ENCODE measurements at regions not wholly inside any gene's neighbourhood (a gene's known extent, or its start where the extent isn't known, plus 50 kb on each side); places are given as distances from the start of the nearest gene placed in this dataset.
"Not testable (repeated sequence)": the region's sequence is repeated elsewhere in the genome, so short reads cannot be mapped to it uniquely, and the experiment has no call there.

DNA sequence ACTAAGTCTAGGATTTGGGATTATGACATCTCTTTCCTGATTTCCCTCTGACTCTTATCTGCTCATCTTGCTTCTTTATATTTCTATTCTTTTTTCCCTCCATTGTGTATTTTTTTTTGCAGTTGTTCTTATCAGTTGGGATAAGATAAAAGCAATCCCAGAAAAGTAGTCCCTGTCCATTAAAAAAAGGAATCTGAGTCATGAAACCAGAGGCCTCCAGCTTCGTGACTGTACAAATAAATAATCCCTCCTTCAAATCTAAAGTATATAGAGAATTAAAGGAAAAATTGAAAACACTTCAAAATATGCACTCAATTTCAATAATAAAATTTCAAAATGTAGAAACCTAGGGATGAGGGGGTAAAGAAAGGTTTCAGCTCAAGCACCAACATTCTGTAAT lies 317.8 kb upstream of the NT5E start:
- no peaks in the 10 kb centered on the region for H3K4me1 ChIP-seq (ENCODE audit: control insufficient read depth, low read length)
- H3K4me2 ChIP-seq (ENCODE audit: low read length), result no peak overlapping the region
- H3K4me3 ChIP-seq (ENCODE audit: low read length), result no peak overlapping the region
- no peak overlapping the region for H3K27ac ChIP-seq (ENCODE audit: low read depth, low read length)
- H3K36me3 ChIP-seq (ENCODE audit: control insufficient read depth, low read length), result no peaks in the 10 kb centered on the region
- TF ChIP-seq, protein P1, sequence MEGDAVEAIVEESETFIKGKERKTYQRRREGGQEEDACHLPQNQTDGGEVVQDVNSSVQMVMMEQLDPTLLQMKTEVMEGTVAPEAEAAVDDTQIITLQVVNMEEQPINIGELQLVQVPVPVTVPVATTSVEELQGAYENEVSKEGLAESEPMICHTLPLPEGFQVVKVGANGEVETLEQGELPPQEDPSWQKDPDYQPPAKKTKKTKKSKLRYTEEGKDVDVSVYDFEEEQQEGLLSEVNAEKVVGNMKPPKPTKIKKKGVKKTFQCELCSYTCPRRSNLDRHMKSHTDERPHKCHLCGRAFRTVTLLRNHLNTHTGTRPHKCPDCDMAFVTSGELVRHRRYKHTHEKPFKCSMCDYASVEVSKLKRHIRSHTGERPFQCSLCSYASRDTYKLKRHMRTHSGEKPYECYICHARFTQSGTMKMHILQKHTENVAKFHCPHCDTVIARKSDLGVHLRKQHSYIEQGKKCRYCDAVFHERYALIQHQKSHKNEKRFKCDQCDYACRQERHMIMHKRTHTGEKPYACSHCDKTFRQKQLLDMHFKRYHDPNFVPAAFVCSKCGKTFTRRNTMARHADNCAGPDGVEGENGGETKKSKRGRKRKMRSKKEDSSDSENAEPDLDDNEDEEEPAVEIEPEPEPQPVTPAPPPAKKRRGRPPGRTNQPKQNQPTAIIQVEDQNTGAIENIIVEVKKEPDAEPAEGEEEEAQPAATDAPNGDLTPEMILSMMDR (IDR thresholded peaks at IDR 0.05; ENCODE audit: low read depth, low read length, poor library complexity, severe bottlenecking), result no peak
- no peak for TF ChIP-seq EZH2phosphoT487 (IDR thresholded peaks at IDR 0.05; ENCODE audit: borderline replicate concordance, low read length)
- no peaks in the 10 kb centered on the region for H3K79me2 ChIP-seq (ENCODE audit: control insufficient read depth, low read length)
- no peaks in the 10 kb centered on the region for H3K9me2 ChIP-seq (replicated peaks; ENCODE audit: control insufficient read depth, low read length)
- H3F3A ChIP-seq (ENCODE audit: control insufficient read depth, insufficient read depth), result no peaks in the 10 kb centered on the region
- no peaks in the 10 kb centered on the region for H3K27me3 ChIP-seq (ENCODE audit: control insufficient read depth, low read length)
- no peaks in the 10 kb centered on the region for H4K20me1 ChIP-seq (ENCODE audit: control insufficient read depth, insufficient read depth, low read depth, low read length)
- H3K9me3 ChIP-seq (ENCODE audit: control insufficient read depth, insufficient read depth, low read length), result no peaks in the 10 kb centered on the region

DNA sequence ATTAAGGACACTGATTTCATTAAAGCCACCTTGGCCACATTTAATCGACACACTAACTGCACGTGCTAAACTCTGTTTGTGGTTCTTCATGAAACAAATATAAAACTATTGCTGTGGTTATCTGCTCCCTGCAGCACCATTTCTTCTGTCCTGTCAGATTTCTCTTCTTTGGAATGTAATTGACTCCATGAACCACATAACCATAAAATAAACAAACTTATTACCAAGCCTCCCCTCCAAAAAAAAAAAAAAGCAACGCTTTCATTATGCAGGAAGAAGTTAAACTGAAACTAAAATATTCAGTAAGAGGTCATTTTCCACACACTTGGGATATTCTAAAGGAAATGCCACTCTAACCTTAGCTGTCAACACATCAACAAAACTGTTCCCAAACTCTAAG lies 319.1 kb upstream of the NT5E start:
- H3K27me3 ChIP-seq (ENCODE audit: control insufficient read depth, low read length), result no peaks in the 10 kb centered on the region; the same call in 1 of the 2 replicates
- no peaks in the 10 kb centered on the region for H3K9me3 ChIP-seq (ENCODE audit: control insufficient read depth, insufficient read depth, low read length)
- H3K9me2 ChIP-seq (replicated peaks; ENCODE audit: control insufficient read depth, low read length), result no peaks in the 10 kb centered on the region
- no peaks in the 10 kb centered on the region for H3K36me3 ChIP-seq (ENCODE audit: control insufficient read depth, low read length)
- no peaks in the 10 kb centered on the region for H3K79me2 ChIP-seq (ENCODE audit: control insufficient read depth, low read length)
- H3K4me3 ChIP-seq (ENCODE audit: low read length), result no peak overlapping the region
- no peak overlapping the region for H3K27ac ChIP-seq (ENCODE audit: low read depth, low read length)
- no peaks in the 10 kb centered on the region for H4K20me1 ChIP-seq (ENCODE audit: control insufficient read depth, insufficient read depth, low read depth, low read length)
- H3F3A ChIP-seq (ENCODE audit: control insufficient read depth, insufficient read depth), result no peaks in the 10 kb centered on the region
- TF ChIP-seq, protein P1 (IDR thresholded peaks at IDR 0.05; ENCODE audit: low read depth, low read length, poor library complexity, severe bottlenecking), result no peak
- TF ChIP-seq EZH2phosphoT487 (IDR thresholded peaks at IDR 0.05; ENCODE audit: borderline replicate concordance, low read length), result no peak
- no peaks in the 10 kb centered on the region for H3K4me1 ChIP-seq (ENCODE audit: control insufficient read depth, low read length)
- H3K4me2 ChIP-seq (ENCODE audit: low read length), result no peak overlapping the region

DNA sequence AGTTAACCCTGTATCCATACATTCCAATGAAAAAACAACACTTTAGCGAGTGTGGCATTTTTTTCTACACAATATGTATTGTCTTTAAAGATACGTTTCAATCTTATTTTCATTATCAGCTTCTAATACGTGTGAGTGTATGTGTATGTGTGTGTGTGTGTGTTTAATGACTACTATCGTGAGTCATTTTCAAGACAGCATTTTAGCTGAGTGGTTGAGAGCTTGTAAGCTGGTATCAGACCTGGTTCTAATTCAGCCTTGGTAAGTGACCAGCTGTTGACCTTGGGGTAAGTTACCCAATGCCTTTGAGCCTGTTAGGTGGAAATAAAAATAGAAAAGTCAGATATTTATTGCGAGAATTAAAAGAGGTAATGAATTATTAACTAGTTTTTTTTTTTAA lies 320.0 kb upstream of the NT5E start:
- TF ChIP-seq EZH2phosphoT487 (IDR thresholded peaks at IDR 0.05; ENCODE audit: borderline replicate concordance, low read length), result no peak
- TF ChIP-seq, protein P1 (IDR thresholded peaks at IDR 0.05; ENCODE audit: low read depth, low read length, poor library complexity, severe bottlenecking), result no peak
- Histone ChIP-seq H3K27me3 (ENCODE audit: control insufficient read depth, low read length) (no peaks in the 10 kb centered on the region; the same call in 1 of the 2 replicates), H4K20me1 (ENCODE audit: control insufficient read depth, insufficient read depth, low read depth, low read length) (no peaks in the 10 kb centered on the region), H3K36me3 (ENCODE audit: control insufficient read depth, low read length) (no peaks in the 10 kb centered on the region), H3K79me2 (ENCODE audit: control insufficient read depth, low read length) (no peaks in the 10 kb centered on the region), H3K27ac (ENCODE audit: low read depth, low read length) (no peak overlapping the region), H3K9me2 (replicated peaks; ENCODE audit: control insufficient read depth, low read length) (no peaks in the 10 kb centered on the region), H3K4me1 (ENCODE audit: control insufficient read depth, low read length) (no peaks in the 10 kb centered on the region), H3K4me2 (ENCODE audit: low read length) (no peak overlapping the region), H3K9me3 (ENCODE audit: control insufficient read depth, insufficient read depth, low read length) (no peaks in the 10 kb centered on the region), H3K4me3 (ENCODE audit: low read length) (no peak overlapping the region), H3F3A (ENCODE audit: control insufficient read depth, insufficient read depth) (no peaks in the 10 kb centered on the region)

DNA sequence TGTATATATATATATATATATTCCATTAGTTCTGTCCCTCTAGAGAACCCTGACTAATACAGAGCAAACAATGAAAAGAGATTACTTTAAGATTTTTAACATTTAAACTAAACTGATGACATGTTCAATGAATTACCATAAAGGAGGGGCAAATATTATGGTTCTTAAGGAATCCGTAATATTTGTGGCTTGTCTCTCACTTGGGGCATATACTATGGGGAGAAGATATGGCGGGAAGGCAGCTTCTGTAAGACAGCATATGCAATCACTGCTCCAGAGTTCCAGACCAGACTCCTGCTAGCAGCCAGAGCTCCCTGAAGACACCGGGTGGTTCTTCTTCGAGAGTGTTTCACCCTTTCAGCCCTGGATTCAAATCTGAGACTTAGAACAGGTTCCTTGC lies 321.1 kb upstream of the NT5E start:
- H3K4me1 ChIP-seq (ENCODE audit: control insufficient read depth, low read length), result no peaks in the 10 kb centered on the region

DNA sequence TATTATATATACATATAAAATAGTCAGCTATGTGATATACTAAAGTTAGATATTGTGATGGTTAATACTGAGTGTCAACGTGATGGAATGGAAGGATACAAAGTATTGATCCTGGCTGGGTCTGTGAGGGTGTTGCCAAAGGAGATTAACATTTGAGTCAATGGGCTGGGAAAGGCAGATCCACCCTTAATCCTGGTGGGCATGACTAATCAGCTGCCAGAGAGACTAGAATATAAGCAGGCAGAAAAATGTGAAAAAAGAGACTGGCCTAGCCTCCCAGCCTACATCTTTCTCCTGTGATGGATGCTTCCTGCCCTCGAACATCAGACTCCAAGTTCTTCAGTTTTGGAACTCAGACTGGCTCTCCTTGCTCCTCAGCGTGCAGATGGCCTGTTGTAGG lies 321.6 kb upstream of the NT5E start:
- H3K9me2 ChIP-seq (replicated peaks; ENCODE audit: control insufficient read depth, low read length); H3F3A ChIP-seq (ENCODE audit: control insufficient read depth, insufficient read depth); H3K9me3 ChIP-seq (ENCODE audit: control insufficient read depth, insufficient read depth, low read length); H4K20me1 ChIP-seq (ENCODE audit: control insufficient read depth, insufficient read depth, low read depth, low read length); H3K27ac ChIP-seq (ENCODE audit: low read depth, low read length); H3K4me1 ChIP-seq (ENCODE audit: control insufficient read depth, low read length); H3K79me2 ChIP-seq (ENCODE audit: control insufficient read depth, low read length); H3K27me3 ChIP-seq (ENCODE audit: control insufficient read depth, low read length); H3K4me2 ChIP-seq (ENCODE audit: low read length); H3K36me3 ChIP-seq (ENCODE audit: control insufficient read depth, low read length); H3K4me3 ChIP-seq (ENCODE audit: low read length): not testable (repeated sequence)

More for the DNA sequence above, 321.1 kb upstream of the NT5E start:
- Histone ChIP-seq H4K20me1 (ENCODE audit: control insufficient read depth, insufficient read depth, low read depth, low read length) (no peaks in the 10 kb centered on the region), H3K9me2 (replicated peaks; ENCODE audit: control insufficient read depth, low read length) (no peaks in the 10 kb centered on the region), H3K27ac (ENCODE audit: low read depth, low read length) (no peak overlapping the region), H3K4me3 (ENCODE audit: low read length) (no peak overlapping the region), H3K9me3 (ENCODE audit: control insufficient read depth, insufficient read depth, low read length) (no peaks in the 10 kb centered on the region), H3K79me2 (ENCODE audit: control insufficient read depth, low read length) (no peaks in the 10 kb centered on the region), H3K4me2 (ENCODE audit: low read length) (no peak overlapping the region), H3K27me3 (ENCODE audit: control insufficient read depth, low read length) (no peaks in the 10 kb centered on the region; the same call in 1 of the 2 replicates), H3K36me3 (ENCODE audit: control insufficient read depth, low read length) (no peaks in the 10 kb centered on the region), H3F3A (ENCODE audit: control insufficient read depth, insufficient read depth) (no peaks in the 10 kb centered on the region)
- TF ChIP-seq EZH2phosphoT487 (IDR thresholded peaks at IDR 0.05; ENCODE audit: borderline replicate concordance, low read length), result no peak
- TF ChIP-seq, protein P1 (IDR thresholded peaks at IDR 0.05; ENCODE audit: low read depth, low read length, poor library complexity, severe bottlenecking), result no peak

All from DOHH2 (cell line).